DMS153 treated with DMSO at 0.1 percent for 48 hours (cell line): ENCODE measurements at regions not wholly inside any gene's neighbourhood (a gene's known extent, or its start where the extent isn't known, plus 50 kb on each side); places are given as distances from the start of the nearest gene placed in this dataset.
"Not testable (repeated sequence)": the region's sequence is repeated elsewhere in the genome, so short reads cannot be mapped to it uniquely, and the experiment has no call there.

Source experiments
- DNase-seq: peaks from one replicate; lab custom pipeline; 2025; ENCODE audit not compliant: unreplicated experiment; lab: John Stamatoyannopoulos, UW

DNA sequence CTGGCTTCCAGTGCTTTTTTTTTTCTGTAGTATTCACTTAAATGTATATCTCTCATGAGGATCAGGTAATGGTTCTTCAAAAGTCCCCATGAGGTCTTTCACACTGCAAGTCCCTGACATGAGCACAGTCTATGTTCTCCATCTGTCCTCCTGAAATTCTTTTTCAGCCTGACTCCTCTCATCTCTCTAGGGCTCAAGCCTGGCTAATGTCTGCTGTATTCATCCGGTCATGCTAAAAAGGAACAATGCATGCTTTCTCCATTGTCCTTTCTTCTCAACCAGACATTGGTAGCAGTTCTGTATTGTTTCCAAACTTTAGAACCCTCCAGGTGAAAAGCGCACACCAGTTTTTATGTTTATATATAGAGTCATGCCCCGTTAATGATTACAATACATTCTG, 368.3 kb upstream of the OLFM3 start:
- DNase-seq, result no peak

DNA sequence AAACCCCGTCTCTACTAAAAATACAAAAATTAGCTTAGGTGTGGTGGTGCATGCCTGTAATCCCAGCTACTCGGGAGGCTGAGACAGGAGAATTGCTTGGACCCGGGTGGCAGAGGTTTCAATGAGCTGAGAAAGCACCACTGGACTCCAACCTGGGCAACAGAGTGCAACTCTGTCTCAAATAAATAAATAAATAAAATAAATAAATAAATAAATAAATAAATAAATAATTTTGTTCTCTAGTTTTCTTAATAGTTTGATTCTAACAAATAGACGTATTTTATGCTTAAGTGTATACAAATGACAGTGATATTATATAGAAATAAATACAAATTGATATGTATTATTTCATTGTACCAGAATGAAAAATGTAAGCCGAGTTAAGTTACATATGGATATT, 339.9 kb upstream of the OLFM3 start:
- DNase-seq, result no peak

DNA sequence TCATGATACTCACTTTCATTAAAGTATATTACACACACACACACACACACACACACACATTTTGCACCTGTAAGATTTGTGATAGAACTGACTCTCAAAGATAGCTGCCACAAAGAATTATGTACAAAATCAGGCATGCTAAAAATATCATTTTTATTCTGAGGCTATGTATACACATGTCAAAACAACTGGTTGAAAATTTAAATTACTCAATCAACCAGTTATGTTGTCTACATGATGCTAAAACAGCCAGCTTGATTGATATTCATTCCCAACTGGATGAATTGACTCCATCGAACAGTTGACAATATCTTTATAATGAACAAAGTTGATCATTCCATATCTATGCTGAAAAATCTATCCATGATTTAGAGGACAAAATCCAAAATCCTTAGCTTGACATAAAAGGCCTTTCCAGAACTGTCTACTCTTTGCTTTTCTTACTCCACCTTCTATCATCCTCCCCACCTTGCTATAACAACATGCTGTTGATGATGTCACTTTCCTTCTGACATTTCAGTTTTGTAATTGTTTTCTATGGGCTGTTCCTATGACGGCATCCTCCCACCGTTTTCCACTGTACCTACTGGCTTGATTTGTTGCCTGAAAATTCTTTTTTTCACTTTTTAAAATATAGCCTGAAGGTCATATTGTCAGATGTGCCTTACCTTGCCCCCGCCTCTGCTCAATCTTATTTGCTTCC, 321.5 kb upstream of the OLFM3 start:
- no peak for DNase-seq

DNA sequence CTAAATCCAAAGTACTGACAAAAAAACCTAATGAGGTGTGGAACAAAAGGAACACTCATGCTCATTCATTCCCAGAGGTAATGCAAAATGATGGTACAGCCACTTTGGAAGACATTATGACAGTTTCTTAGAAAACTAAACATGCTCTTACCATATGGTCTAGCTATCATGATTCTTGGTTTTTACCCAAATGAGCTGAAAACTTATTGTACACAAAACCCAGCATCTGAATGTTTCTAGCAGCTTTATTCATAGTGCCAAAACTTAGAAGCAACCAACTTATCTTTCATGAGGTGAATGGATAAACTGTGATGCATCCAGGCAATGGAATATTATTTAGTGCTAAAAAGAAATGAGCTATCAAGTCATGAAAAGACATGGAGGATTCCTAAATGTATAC, 318.4 kb upstream of the OLFM3 start:
- DNase-seq, result no peak

DNA sequence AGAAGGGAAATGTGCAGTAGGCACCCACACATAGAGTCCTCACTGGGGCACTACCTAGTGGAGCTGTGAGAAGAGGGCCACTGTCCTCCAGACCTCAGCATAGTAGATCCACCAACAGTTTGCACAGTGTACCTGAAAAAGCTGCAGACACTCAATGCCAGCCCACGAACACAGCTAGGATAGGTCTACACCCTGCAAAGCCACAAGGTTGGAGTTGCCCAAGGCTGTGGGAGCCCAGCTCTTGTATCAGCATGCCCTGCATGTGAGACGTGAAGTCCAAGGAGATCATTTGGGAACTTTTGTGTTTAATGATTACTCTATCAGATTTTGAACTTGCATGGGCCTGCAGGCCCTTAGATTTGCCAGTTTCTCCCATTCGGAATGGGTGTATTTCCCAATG, 299.4 kb upstream of the OLFM3 start:
- DNase-seq, result no peak

DNA sequence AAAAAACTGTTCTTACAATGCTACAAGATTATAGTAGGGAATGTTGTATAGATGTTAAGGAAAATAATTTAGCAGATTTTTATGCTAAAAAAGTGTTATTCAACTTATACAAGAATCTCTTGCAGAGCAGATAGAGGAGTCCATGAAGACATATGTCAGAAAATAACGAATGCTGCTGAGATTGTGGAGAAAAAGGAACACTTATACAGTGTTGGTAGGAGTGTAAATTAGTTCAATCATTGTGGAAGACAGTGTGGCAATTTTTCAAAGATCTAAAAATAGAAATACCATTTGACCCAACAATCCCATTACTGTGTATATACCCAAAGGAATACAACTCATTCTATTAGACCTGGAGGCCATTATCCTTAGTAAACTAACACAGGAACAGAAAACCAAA, 286.2 kb upstream of the OLFM3 start:
- no peak for DNase-seq

DNA sequence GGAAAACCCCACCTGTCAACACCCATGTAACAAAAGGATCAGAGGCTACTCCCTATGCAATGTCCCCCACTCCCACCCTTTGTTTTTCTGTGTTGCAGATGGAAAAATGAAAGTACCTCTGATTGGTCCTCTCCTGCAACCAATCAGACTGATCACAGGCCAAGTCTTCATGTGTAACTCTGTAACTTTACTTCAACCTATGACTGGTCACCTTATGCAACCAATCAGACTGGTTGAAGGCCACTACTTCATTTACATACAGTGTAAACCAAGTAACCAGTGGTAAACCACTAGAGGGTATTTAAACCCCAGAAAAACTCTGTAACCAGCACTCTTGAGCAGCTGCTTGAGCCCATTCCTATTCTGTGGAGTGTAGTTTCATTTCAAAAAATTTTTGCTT, 266.3 kb upstream of the OLFM3 start:
- DNase-seq, result no peak

DNA sequence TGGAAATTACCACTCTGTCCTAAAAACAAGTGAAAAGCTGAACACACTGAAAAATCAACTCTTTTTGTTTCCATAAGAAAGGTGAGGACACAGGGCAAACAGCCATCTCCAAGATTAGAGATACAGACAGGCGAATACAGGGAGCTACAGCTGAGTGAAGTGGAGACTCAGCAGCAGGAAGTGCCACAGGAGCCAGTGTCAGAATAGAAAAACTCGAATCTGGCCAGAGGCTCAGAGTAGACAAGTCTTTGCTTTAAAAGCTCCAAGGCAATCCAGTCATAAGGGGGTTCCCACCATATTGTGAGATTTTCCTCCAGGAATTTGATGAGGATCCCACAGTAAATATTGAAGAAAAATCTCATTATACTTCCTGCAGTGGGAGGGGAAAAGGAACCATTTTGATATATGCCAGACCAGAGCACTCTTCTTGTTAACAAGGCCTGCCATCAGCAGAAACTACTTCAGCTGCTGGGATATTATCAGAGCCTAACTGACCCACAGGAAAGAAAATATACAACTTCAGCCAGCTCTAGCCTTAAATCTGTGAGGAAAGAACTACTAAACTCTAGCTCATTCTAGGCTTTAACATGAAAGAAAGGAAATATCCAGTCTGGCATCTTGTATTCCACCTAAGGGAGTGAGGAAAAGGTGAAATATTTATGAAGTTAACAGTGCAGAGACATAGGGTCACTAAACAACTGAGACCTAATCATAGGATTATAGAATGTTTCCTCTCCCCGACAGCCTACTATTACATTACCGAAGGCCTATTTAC, 256.2 kb upstream of the OLFM3 start:
- DNase-seq, result no peak

DNA sequence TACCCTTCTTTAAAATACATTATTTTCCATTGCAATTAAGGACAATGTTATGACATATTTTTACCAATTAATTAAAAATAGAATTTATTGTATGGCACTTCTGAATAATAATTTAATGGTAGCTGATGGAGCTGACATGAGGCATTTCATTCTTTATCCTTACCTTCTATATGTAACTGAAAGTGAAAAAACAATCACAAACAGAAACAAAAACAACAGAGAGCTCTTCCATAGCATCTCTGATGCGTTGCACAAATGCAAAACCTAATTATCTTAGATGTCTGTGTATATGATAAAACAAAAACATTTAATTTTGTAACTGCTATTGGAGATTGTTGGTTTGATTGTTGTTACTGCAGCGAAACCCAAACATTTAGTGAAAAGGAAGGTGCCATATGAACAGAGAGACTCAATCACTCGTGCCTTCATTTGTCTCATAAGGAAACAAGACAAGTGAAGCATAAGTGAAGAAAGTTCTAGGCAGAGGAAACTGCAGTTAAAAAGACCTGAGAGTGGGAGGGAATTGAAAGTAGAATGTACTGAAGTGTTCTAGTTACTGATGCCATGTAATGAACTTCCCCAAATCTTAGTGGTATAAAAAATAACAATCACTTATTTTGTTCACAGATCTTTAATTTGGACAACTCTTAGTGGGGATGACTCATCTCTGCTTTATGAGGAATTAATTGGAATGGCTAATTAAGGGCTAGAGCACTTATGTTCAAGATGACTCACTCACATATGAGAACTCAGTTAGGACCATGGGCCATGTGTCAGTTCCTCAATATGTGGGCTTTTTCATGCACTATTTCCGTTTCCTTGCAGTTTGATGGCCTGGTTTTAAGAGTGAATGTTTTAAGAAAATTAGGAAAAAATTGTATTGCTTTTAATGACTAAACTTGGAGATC, 245.0 kb upstream of the OLFM3 start:
- no peak for DNase-seq

DNA sequence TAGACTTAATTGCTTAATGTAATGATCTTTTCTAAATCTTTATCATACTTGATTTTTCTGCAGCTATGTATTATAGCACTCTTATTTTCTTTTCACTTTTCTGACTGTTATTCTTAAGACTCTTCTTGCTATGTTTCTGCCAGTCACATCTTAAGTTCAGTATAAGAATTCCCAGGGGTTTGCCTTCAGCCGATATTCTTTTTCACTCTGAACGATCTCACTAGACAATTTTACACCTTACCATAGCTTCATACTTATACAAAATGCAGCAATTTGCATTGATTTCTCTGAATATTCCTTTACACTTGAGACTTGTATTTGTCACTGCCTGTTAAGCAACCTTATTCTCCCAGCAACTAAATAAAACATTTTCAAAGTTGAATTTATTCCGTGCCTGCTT, 242.5 kb upstream of the OLFM3 start:
- DNase-seq, result no peak

DNA sequence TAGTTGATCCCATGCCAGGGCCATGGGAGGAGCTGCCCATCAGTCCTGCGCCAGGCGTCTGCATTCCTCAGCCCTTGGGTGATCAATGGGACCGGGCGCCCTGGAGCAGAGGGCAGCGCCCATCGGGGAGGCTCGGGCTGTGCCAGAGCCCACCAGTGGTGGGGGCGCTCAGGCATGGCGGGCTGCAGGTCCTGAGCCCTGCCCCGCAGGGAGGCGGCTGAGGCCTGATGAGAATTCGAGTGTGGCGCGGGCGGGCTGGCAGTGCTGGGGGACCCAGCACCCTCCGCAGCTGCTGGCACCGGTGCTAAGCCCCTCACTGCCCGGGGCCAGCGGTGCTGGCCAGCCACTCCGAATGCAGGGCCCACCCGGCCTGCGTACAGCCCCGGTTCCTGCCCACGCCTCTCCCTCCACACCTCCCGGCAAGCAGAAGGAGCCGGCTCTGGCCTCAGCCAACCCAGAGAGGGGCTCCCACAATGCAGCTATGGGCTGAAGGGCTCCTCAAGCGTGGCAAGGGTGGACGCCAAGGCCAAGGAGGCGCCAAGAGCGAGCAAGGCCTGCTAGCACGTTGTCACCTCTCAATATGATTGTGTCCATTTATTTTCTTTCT, 238.1 kb upstream of the OLFM3 start:
- no peak for DNase-seq

DNA sequence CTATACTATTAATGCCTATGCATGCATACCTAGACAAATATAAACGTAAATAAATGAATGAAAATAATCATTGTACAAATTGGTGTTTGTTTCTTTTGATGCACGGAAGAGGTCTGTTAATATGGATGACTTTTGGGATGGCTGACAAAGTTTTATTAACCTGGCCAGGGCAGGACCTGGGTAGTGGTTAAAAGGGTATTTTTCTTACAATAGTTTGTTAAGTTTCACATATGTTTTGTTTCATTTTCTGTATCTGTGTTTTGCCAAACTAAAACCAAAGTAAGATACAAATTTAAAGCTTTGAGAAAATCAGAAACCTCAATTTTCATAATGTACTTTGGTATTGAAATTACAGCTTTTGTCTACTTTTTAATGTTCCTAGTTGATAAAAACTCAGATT, 222.7 kb upstream of the OLFM3 start:
- no peak for DNase-seq

DNA sequence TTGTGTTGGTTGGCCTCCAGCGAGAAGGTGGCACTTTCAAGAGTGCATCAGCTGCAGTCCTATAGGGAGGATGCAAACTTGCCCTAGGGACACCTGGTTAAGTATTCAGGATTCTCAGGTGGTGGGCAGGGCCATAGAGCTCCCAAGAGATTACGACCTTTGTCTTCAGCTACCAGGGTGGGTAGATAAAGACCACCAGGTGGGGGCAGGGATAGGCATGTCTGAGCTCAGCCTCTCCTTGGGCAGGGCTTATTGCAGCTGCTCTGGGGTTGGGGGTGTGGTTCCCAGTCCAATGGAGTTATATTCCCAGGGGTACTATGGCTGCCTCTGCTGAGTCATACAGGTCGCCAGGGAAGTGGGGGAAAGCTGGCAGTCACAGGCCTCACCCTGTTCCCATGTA, 214.2 kb upstream of the OLFM3 start:
- DNase-seq, result not testable (repeated sequence)

DNA sequence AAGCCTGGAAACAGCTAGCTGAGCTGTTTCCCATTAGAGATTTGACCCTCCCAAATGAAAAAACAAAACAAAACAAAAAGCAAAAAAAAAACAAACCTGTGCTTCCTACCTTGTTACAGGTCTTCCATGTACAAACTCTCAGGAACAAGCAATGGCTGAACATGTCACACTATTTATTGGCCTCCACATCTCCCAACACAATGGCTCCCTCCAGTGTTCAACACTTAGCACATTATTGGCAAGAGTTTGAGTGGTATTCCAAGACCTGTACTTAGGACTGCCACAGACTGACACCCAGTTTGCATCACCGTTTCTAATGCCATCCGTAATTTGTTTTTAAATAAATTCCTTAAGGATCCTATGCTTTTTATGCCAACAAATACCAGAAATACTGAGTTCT, 195.0 kb upstream of the OLFM3 start:
- DNase-seq, result peak; percentile 61

DNA sequence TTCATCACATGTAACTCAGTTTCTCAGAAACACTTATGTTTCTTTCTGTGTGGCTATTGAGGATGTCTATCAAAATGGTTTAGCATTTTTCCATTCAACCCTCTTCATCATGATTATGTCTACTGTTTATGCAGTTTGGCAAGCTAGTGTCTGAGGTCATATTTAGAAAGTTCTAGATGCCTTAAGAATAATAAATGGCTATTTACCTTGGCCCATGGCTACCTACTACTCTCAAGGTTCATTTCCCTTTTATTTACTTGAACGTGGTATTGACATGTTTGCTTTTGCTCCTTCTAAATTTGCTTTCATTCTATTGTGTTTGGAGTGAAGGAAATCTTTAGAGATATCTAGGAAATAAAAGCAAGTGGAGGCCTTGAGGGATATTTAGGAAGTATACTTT, 193.7 kb upstream of the OLFM3 start:
- DNase-seq, result peak; percentile 36

DNA sequence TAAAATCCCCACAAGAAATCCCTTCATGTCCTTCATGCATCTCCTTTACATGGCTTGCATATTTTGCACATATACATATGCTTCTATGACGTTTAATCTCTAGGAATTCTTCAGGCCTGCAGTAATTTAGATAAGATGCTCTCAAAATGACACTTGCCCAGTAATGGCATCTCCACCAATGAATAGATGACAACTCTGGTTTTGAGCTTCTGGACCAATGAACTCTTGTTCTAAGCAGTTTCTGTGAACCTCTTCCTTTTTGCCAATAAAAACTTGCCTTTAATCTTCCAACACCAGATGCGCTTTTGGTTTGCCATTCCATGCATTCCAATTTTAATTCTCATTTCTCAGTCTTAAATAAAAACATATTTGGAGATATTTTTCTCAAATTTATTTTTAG, 189.8 kb upstream of the OLFM3 start:
- no peak for DNase-seq

DNA sequence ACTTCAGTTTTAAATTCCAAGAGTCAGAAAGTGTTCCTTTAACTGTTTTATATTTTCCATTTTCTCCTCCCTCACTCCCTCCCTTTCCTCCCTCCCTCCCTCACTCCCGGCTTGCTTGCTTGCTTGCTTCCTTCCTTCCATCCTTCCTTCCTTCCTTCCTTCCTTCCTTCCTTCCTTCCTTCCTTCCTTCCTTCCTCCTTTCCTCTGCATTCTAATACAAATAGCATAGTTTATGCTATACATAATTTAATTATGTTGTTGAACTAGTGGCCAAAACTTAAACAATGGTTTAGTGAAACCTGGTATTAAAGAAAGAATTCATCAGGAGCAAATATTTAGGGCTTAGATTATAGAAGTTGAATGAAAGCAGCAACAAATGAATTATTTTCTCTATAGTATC, 188.5 kb upstream of the OLFM3 start:
- DNase-seq, result no peak

DNA sequence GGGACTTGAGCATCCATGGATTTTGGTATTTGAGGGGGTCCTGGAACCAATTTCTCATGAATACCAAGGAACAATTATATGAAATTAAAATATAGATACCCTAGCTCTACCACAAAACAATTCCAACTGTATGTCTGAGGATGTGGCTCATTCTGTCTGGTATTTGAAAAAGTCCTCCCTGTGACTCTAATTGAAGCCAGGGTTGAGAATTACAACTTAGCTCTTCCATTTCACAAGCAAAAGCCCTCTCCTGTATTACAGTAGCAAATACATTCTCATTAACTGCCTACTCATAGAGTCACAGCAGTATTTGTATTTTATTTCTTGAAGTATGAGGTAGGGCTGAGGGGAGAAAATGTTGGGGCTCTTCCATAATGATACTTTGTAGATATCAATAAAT, 187.8 kb upstream of the OLFM3 start:
- DNase-seq, result no peak

DNA sequence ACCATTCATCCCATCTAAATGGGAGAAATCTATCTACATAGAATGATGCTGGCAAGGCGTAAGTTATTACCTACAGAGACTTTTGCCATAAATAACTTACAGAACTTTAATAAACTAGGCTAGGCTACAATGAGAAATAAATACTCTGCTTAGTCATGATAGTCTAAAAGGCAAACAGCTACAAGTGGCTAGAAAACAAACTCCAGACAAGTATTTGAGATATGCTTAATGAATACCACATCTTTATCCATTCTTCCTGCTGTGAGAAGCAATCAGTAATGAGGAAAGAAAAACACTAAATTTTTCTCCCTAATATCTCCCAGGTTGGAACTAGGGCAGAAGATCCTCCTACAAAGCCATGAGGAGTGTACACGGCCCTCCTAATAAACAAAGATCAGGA, 187.0 kb upstream of the OLFM3 start:
- no peak for DNase-seq

DNA sequence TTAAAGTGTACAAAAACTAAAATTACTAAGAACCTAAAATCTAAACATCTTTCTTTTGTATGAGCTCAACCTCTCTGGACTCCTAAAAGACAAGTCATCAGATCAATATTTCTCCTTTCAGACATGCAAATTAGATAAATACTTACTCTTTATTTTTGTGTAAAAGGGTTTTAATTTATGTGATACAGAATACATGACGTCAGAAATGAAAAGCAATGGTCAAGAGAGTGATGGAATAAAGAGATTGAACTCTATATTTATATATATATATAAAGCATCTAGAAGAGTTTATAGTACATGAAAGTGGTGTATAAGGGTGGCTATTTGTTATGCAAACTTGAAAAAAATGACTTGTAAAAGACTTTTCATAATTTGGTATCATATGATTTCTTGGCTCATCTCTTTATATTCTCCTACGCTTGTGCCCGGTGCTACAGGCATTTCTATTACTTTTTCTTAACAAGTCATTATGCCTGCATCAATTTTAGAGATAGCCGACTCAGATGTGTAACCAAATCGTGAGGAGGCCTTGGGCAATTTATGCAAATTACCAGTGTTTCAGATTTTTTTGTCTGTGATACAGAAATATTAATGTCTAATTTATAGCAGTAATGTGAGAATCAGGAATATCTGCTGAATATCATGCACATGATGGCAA, 186.0 kb upstream of the OLFM3 start:
- no peak for DNase-seq

DNA sequence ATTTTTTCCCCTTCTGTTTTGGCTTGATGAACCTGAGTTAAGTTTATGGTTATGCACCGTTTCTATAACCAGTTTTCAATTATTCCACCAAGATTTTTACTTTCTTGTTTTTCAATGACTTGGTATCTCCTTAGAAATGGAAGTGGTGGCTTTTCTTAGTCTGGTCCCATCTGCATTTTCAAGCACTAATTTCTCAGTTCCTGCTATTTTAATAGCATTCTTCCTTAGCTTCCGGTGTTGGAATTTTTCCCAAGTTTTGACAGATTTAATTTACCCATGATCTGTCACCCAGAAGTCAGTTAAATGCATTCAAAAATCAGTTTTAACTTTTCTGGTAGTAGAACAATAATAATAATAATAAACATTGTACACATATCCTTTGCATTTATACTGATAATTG, 184.6 kb upstream of the OLFM3 start:
- DNase-seq, result no peak
